Nephron (organoid): ENCODE measurements at regions not wholly inside any gene's neighbourhood (a gene's known extent, or its start where the extent isn't known, plus 50 kb on each side); places are given as distances from the start of the nearest gene placed in this dataset.

Source experiments
- H3K27ac Mint-ChIP-seq, 3 experiments: 2 replicates each; pipeline ENCODE4 v1.8.0; 2020; ENCODE audit warnings: mixed read lengths in 3 of 3, mild to moderate bottlenecking in 2 of 3, moderate library complexity in 1 of 3
- H3K27me3 Mint-ChIP-seq: 2 replicates; pipeline ENCODE4 v1.8.0; 2021; ENCODE audit warnings: low read depth, mild to moderate bottlenecking, moderate library complexity, mixed read lengths
- H3K36me3 Mint-ChIP-seq: 2 replicates; pipeline ENCODE4 v1.8.0; 2020; ENCODE audit warnings: low read depth, mixed read lengths
- H3K4me1 Mint-ChIP-seq: 2 replicates; pipeline ENCODE4 v1.8.0; 2020; ENCODE audit warnings: mixed read lengths
- H3K4me3 Mint-ChIP-seq, 3 experiments: 2 replicates each; pipeline ENCODE4 v1.8.0; 2020; ENCODE audit warnings: mild to moderate bottlenecking in 3 of 3, mixed read lengths in 3 of 3, moderate library complexity in 2 of 3
- H3K9me3 Mint-ChIP-seq: 2 replicates; pipeline ENCODE4 v1.8.0; 2020; ENCODE audit warnings: mixed read lengths
- TF ChIP-seq, protein P1 (sequence below), 3 experiments: fragments of 200-600 bp; sonication (generic); IDR thresholded peaks; one replicate each; pipeline ENCODE4 v1.5.0; 2021; ENCODE audit warnings: antibody characterized with exemption in 3 of 3; ENCODE audit not compliant: unreplicated experiment in 3 of 3

DNA sequence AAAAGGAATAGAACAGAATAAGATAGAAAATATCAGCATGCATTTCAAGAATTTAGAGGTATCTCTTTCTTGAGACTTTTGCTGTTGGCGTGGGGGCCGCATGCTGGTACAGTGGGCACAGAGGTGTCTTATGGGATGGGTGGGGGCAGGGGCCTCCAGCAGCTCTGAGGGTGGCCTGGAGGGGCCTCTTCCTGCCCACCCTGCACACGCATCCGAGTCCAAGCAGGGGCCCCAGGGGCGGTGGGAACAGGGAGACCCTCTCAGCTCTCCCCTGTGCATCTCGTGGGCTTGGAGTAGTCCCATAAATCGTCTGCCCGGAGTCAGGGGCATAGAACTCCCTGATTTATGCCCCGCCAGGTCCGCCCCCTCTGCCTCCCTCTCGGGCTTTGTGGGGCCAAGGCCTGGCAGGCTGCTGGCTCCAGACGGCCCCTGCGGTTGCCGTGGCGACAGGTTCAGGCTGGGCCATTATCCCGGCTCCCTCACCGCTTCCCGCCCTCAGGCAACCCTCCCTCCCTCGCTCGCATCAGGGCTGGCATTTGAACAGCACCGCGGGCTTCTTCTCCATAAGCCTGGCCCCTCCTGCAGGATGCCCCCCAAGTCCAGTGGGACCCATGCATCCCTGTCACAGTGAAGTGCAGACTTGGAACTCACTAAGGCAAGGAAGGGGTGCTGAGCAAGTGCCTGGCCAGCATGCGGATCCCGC is 133.2 kb upstream of the ZBTB40 start:
- no peak overlapping the region for H3K4me3 Mint-ChIP-seq
- TF ChIP-seq, protein P1, sequence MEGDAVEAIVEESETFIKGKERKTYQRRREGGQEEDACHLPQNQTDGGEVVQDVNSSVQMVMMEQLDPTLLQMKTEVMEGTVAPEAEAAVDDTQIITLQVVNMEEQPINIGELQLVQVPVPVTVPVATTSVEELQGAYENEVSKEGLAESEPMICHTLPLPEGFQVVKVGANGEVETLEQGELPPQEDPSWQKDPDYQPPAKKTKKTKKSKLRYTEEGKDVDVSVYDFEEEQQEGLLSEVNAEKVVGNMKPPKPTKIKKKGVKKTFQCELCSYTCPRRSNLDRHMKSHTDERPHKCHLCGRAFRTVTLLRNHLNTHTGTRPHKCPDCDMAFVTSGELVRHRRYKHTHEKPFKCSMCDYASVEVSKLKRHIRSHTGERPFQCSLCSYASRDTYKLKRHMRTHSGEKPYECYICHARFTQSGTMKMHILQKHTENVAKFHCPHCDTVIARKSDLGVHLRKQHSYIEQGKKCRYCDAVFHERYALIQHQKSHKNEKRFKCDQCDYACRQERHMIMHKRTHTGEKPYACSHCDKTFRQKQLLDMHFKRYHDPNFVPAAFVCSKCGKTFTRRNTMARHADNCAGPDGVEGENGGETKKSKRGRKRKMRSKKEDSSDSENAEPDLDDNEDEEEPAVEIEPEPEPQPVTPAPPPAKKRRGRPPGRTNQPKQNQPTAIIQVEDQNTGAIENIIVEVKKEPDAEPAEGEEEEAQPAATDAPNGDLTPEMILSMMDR (IDR thresholded peaks at IDR 0.05; ENCODE audit: unreplicated experiment in 3 of 3) = no peak
- peaks cover 32% of the 10 kb centered on the region for H3K4me1 Mint-ChIP-seq
- H3K27me3 Mint-ChIP-seq = peaks cover 40% of the 10 kb centered on the region
- peak overlapping the region in 2 of 3 experiments; percentile 83 to 96 for H3K27ac Mint-ChIP-seq
- no peaks in the 10 kb centered on the region for H3K9me3 Mint-ChIP-seq
- no peaks in the 10 kb centered on the region for H3K36me3 Mint-ChIP-seq

DNA sequence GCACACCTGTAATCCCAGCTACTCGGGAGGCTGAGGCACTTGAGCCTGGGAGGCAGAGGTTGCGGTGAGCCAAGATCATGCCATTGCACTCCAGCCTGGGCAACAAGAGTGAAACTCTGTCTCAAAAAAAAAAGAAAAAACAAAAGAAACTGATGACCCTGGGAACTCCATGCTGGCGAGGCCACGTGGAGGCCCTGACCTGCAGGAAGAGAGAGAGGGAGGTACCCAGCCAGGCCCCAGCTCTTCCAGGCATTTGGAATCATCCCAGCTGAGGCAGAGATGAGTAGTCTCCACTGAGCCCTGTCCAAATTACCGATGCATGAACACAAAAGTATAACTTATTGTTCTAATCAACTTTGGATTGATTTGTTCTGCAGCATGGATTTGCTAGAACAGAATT is 132.0 kb upstream of the ZBTB40 start:
- H3K4me3 Mint-ChIP-seq = no peak overlapping the region
- TF ChIP-seq, protein P1 (IDR thresholded peaks at IDR 0.05; ENCODE audit: unreplicated experiment in 3 of 3) = no peak
- no peaks in the 10 kb centered on the region for H3K9me3 Mint-ChIP-seq
- H3K27ac Mint-ChIP-seq = peak overlapping the region in 2 of 3 experiments; percentile 82 to 96
- no peaks in the 10 kb centered on the region for H3K36me3 Mint-ChIP-seq
- H3K4me1 Mint-ChIP-seq = peaks cover 36% of the 10 kb centered on the region
- H3K27me3 Mint-ChIP-seq = peaks cover 43% of the 10 kb centered on the region

DNA sequence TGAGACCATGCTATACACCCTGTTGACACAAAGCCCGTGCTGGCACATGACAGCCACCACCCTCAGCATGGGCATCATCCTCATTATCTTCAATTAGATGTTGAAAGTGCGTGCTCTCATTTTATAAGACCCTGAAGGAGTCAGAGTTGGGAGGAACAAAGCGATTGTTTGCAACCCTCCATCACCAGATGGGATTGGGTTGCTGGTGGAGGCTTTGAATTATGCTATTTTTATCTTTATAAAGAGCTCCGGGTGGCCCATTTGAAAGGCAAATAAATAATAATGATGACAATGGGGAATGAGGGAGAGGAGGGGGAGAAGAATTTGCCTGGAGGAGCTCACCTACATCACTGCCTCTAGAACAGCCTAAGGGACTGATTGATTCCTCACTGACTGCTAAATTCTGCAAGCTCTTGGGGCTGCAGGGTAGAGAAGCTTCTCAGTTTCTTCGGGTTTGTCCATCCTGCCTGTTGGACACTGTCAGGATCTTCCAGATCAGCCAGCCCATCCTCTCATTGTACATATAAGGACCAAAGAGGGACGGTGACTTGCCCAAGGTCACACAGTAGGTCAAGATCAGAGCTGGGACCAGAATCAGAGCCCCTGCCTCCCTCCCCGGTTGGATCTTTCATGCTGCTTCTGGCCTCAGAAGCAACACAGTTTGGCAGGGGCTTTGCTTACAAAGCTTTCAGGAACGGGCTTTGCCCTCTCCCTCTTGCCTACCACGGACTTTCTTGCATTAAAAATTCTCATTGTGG is 130.9 kb upstream of the ZBTB40 start:
- TF ChIP-seq, protein P1 (IDR thresholded peaks at IDR 0.05; ENCODE audit: unreplicated experiment in 3 of 3) = no peak
- peak overlapping the region in 2 of 3 experiments; percentile 5 to 31 for H3K4me3 Mint-ChIP-seq
- H3K27ac Mint-ChIP-seq = peak overlapping the region; percentile 82 to 96 (median 88)

DNA sequence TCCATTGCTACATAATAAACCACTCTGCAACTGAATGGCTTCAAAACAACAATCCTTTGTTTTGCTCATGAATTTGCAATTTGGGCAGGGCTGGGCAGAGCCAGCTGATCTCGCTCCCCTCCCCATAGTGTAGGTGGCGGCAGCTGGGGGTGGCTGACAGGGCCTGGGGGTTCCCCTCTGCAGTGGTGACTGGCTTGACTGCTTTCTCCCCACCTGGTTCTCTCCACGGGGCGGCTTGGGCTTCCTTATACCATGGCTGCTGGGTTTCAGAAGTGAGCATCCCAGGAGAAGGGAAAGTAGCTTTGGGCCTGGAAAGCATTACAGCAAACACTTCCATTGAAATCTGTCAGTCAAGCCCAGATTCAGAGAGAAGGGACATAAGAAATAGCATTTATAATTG is 129.7 kb upstream of the ZBTB40 start:
- peaks cover 48% of the 10 kb centered on the region for H3K4me1 Mint-ChIP-seq
- no peaks in the 10 kb centered on the region for H3K9me3 Mint-ChIP-seq
- TF ChIP-seq, protein P1 (IDR thresholded peaks at IDR 0.05; ENCODE audit: unreplicated experiment in 3 of 3) = no peak
- peaks cover 48% of the 10 kb centered on the region for H3K27me3 Mint-ChIP-seq
- H3K36me3 Mint-ChIP-seq = no peaks in the 10 kb centered on the region
- H3K27ac Mint-ChIP-seq = no peak overlapping the region
- H3K4me3 Mint-ChIP-seq = no peak overlapping the region

More for the DNA sequence above, 130.9 kb upstream of the ZBTB40 start:
- H3K9me3 Mint-ChIP-seq = no peaks in the 10 kb centered on the region
- H3K4me1 Mint-ChIP-seq = peaks cover 37% of the 10 kb centered on the region
- no peaks in the 10 kb centered on the region for H3K36me3 Mint-ChIP-seq
- H3K27me3 Mint-ChIP-seq = peaks cover 38% of the 10 kb centered on the region

DNA sequence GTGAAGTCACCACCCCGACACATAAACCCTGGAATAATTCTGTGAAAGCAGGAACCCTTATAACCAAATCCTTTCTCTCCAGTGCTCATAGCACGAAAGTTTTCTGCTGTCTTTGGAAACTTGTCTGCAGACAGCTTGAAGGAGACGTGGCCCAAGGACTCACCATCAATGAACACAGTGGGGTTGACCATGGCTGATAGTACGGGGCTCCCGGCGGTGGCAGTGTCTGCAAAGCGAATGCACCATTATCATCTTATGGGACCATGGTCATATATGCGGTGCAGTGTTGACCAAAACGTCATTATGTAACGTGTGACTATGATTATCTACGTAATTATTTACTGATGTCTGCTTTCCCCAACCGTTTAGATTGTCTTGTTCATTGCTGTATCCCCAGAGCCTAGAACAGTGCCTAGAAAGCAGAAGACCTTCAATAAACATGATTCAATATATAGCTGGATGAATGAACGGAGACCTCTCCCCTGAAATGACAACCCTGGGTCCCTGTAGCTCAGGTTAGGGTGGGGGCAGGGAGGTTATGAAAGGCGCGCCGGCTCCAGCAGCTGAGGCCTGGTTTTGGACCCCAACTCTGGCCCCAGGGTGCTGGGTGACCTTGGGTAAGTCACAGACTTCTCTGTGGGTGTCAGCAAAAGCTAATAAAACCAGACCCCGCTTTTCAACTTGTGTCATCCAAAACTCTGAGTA is 128.4 kb upstream of the ZBTB40 start:
- Mint-ChIP-seq H3K4me3 (no peak overlapping the region), H3K27ac (peak overlapping the region in 2 of 3 experiments; percentile 74 to 80), H3K36me3 (no peaks in the 10 kb centered on the region), H3K4me1 (peaks cover 54% of the 10 kb centered on the region), H3K9me3 (no peaks in the 10 kb centered on the region), H3K27me3 (peaks cover 53% of the 10 kb centered on the region)
- TF ChIP-seq, protein P1 (IDR thresholded peaks at IDR 0.05; ENCODE audit: unreplicated experiment in 3 of 3) = no peak
